Sigmoid colon (tissue), 4 donors: ENCODE measurements at regions not wholly inside any gene's neighbourhood (a gene's known extent, or its start where the extent isn't known, plus 50 kb on each side); places are given as distances from the start of the nearest gene placed in this dataset.

Source experiments
- CTCF ChIP-seq, 4 experiments: fragments of 450-650 bp in 3 of 4; fragments of 200-600 bp in 1 of 4; IDR thresholded peaks; one replicate each; pipeline ENCODE4 v1.5.1; 2016 to 2019; ENCODE audit warnings: antibody characterized with exemption in 4 of 4, mild to moderate bottlenecking in 3 of 4, moderate library complexity in 2 of 4
- EP300 ChIP-seq, 4 donors: sonication (generic); formaldehyde crosslinking; IDR thresholded peaks; one replicate each; pipeline ENCODE4 v1.6.1; 2017; ENCODE audit warnings: antibody characterized with exemption in 4 of 4
- POLR2A ChIP-seq, 2 donors: fragments of 450-650 bp; IDR thresholded peaks; one replicate each; pipeline ENCODE4 v1.6.1; 2016; ENCODE audit warnings: antibody characterized with exemption in 2 of 2, mild to moderate bottlenecking in 2 of 2, moderate library complexity in 2 of 2
- POLR2AphosphoS5 ChIP-seq, 4 donors: sonication (generic); formaldehyde crosslinking; IDR thresholded peaks; one replicate each; pipeline ENCODE4 v1.6.1; 2017; ENCODE audit warnings: antibody characterized with exemption in 4 of 4

- TF ChIP-seq CTCF (IDR thresholded peaks at IDR 0.05) (no peak), POLR2A (IDR thresholded peaks at IDR 0.05) (no peak), POLR2AphosphoS5 (IDR thresholded peaks at IDR 0.05) (no peak), EP300 (IDR thresholded peaks at IDR 0.05) (no peak)
Measured at GRCh38 chr20:47432834-47433210, 68.9 kb upstream of the NCOA3 start.
